GM19328 (cell line): ENCODE measurements at regions not wholly inside any gene's neighbourhood (a gene's known extent, or its start where the extent isn't known, plus 50 kb on each side); places are given as distances from the start of the nearest gene placed in this dataset.
"Not testable (repeated sequence)": the region's sequence is repeated elsewhere in the genome, so short reads cannot be mapped to it uniquely, and the experiment has no call there.

Experiments
- ATAC-seq: cut with Tn5 transposase; IDR thresholded peaks from one replicate; pipeline ENCODE4 v1.9.1; 2021; ENCODE audit warnings: mild to moderate bottlenecking, moderate library complexity; ENCODE audit not compliant: unreplicated experiment

DNA sequence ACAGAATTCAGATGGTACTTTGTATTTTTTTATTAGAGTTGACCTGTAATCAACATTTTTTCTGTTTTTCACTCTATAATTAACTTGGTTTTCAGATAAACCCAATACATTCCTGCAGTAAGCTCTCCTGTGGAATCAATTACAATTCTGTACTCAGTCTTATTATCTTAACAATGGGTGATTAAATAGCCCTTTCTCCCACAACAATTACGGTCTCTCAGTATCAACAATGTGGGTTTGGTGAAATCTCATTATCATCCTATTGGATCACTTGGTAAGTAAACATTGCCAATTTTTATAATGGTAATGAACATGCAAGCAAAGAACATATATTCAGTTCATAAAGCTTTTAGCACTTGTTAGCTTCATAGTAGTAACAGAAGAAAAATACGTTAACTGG lies 438.9 kb upstream of the EPHA7 start:
- ATAC-seq = no peak

DNA sequence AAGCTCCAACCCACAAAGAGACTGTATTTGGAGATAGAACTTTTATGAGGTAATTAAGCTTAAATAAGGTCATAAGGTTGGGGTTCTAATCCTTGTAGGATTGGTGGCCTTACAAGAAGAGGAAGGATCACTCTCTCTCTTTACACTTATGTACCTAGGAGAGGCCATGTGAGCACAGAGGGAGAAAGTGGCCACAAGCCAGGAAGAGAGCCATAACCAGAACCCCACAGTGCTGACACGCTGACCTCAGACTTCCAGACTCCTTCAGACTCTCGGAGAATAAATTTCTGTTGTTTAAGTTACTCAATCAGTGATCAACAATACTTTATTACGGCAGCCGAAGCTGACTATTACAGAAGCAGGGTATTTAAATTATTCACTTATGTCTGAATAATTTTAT lies 430.5 kb upstream of the EPHA7 start:
- no peak for ATAC-seq

DNA sequence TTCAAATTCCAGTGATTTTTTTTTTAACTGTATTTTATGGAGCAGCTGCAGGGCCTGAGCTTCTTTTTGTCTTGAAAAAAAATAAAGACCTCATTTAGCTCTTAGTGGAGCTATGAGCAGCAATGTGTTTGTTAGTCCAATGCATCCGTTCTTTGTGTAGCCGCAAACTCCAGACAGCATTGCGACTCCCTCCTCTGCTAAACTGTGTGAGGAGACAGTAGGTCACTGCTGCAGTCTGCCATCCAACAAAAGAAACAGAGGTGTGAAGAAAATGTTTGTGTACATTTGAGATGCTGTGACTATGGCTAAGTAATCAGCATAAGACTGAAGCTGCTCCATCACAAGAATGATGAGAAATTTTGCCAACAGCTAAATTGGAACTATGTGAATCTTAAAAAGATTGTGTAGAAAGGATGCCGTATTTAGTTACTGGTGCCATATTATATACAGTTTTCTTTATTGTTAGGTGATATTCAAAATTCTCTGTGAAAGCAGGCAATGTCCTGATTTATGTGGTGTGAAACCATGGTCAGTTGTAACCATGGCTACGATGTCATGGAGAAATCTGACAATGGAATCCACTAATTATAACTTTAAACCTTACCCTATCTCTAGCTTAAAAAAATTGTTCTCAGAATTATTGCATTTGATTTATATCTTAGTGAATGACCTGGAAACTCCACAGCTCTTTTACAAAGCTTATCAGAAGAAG lies 428.8 kb upstream of the EPHA7 start:
- ATAC-seq = no peak

DNA sequence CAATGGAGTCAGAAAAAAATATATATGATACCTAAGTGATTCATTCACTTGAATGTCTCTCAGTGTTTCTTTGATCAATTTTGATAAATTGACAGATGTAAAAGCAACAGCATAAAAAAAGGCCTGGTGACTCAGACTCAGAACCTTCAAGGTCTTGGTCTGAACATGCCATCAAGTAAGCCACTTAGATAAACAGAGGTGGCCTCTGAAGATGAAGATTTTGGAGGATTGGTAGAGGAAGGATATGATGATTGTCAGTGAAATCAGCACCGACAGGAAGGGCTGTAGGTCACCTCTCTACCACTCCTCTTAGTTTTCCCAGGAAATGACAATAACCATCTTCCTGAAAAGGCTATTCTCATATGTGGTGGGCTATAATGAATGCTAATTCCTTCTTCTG lies 422.8 kb upstream of the EPHA7 start:
- ATAC-seq = no peak

DNA sequence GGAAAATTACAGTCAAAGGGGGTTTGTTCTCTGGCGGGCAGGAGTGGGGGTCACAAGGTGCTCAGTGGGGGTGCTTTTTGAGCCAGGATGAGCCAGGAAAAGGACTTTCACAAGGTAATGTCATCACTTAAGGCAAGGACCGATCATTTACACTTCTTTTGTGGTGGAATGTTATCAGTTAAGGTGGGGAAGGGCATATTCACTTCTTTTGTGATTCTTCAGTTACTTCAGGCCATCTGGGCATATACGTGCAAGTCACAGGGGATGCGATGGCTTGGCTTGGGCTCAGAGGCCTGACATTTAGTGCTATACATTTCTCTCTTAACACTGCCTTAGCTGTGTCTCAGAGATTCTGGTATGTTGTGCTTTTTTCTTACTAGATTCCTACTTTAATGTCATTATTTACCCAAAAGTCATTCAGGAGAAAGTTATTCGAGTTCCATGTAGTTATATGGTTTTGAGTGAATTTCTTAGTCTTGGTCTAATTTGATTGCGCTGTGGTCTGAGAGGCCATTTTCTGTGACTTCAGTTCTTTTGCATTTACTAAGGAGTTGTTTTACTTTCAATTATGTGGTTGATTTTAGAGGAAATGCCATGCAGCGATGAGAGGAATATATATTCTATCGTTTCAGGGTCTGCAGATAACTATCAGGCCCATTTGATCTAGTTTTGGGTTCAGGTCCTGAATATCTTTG lies 416.2 kb upstream of the EPHA7 start:
- not testable (repeated sequence) for ATAC-seq

DNA sequence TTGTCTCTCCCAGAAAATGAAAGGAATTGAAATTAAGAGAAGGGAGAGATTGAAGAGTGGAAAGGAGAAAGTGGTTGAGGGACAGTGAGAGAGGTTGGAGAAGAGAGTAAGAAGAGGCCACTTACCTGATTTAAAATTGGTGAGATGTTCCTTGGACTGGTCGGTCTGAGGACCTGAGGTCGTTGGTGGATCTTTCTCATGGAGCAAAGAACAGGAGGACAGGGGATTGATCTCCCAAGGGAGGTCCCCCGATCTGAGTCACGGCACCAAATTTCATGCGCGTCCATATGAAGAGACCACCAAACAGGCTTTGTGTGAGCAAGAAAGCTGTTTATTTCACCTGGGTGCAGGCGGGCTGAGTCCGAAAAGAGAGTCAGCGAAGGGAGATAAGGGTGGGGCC lies 415.7 kb upstream of the EPHA7 start:
- ATAC-seq = not testable (repeated sequence)

DNA sequence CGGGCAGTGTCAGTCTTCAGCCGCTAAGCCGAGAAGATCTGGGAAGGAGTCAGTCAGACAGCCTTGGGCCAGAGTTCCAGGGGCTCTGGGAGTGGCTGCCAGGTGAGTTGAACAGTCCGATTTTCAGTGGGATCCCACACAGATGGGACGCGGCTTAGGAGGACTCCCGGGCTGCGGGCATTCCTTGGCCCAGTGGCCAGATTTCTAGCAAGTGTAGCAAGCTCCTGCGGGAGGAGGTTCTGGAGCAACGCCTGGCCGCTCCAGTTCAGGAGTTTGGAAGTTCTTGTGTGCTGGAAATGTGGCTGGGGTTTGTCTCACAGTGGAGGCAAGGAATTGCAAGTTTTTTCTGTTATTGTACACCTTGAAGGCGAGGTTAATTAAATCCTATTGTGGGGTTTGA lies 414.0 kb upstream of the EPHA7 start:
- not testable (repeated sequence) for ATAC-seq

DNA sequence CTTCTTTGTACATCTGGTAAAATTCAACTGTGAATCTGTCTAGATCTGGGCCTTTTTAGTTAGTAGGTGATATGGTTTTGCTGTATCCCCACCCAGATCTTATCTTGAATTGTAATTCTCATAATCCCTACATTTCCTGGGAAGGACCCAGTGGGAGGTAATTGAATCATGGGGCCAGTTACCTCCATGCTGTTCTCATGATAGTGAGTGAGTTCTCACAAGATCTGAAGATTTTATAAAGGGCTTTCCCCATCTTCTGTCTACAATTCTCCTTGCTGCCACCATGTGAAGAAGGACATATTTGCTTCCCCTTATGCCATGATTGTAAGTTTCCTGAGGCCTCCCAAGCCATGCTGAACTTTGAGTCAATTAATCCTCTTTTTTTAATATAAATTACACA lies 410.4 kb upstream of the EPHA7 start:
- not testable (repeated sequence) for ATAC-seq

DNA sequence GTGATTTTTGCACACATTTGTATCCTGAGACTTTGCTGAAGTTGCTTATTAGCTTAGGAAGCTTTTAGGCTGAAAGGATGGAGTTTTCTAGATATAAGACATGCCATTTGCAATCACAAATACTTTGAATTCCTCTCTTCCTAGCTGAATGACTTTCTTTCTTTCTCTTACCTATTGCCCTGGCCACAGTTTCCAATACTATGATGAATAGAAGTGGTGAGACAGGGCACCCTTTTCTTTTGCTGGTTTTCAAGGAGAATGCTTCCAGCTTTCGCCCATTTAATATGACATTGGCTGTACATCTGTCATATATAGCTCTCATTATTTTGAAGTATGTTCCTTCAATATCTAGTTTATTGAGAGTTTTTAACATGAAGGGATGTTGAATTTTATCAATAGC lies 409.6 kb upstream of the EPHA7 start:
- no peak for ATAC-seq

DNA sequence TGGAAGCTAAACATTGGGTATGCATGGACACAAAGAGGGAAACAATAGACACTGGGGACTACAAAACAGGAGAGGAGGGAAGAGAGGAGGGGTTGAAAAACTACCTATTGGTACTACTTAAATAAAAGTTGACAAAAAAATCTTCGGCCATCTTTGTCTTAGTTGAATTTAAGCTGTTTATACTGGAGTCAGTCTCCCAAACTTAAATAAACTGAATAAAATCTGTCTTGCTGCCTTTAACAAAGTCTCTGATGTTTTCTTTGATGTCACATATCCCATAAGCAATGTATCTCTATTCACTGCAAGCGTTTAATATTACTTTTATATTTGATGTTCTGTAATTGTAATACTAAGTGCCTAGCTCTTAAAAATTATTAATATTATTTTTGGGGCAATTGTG lies 409.2 kb upstream of the EPHA7 start:
- ATAC-seq = no peak

DNA sequence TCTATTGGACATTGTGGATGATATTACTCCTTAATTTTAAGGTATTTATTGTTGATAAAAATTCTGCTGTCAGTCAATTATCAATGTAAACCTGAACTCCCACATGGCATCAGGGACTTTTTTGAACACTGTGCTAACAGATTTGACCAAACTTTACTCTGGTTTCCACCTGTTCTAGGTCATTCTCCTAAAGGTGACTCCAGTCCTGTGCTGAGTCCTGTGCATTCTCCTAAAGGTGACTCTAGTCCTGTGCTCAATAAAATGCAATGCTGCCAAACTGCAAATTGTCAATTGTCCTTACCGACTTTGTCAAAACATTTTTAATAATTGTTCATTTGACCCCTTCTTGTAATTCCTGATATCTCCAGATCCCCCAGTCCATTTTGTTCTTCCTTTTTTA lies 408.4 kb upstream of the EPHA7 start:
- no peak for ATAC-seq

DNA sequence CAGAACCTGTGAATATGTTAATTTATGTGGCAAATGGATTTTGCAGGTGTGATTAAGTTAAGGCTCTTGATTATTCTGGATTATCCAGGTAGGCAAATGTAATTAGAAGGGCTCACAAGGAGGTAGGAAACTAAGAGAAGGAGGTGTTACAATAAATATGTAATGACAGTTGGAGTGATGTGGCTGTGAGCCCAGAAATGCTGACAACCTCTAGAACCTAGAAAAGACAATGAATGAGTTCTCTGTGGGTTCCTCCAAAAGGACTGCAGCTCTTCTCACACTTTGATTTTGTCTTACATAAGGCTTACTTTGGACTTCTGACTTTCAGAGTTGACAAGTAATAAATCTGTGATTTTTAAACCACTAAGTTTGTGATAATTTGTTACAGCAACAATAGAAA lies 406.6 kb upstream of the EPHA7 start:
- ATAC-seq = no peak

DNA sequence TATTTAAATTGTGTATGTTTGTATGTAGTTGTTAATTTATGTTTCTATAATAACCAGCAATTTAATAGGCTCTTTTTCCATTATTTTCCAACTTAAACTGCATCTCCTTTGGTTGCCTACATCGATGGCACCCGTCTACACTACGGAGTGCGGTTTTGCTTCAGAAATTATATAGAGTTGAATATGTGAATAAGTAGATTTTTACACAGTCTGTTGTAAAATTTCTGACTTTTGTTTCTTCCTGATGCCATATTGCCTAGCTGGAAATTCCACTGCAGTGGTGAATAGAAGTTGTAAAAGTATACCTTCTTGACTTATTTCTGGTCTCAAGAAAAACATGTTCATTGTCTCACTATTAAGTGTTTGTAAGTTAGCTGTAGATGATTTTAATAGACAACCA lies 404.1 kb upstream of the EPHA7 start:
- ATAC-seq = no peak

DNA sequence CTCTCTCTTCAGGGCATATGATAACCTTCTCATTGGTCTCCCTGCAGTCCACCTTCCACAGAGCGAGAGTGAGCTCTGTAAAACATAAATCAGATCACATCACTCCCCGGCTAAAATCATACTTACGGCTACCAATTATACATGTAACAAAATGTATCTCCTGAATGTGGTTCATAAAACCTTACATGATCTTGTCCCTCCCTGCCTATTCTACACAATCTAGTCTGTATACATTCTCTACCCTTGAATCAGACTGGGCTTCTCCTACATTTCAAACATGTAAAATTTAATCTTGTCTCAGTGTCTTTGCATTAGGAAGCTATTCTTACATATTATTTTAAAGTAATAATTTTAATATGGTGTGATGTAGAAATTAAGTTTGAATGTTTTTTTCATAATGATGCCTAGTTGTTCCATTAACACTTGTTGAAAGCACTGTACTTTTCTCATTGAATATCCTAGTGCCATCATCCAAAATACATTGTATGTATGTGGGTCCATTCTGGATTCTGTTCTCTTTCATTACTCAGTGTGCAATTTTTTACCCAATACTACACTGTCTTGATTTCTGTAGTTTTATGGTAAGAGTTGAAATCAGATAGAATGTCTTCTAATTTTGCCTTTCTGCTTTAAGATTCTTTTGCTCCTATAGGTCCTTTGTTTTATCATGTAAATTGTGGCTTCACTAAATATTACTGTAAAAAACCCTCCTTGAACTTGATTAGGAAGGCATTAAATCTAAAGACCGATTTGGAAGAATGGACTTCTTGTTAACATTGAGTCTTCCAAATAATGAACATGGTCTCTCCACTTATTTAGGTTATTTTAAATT lies 403.3 kb upstream of the EPHA7 start:
- no peak for ATAC-seq

DNA sequence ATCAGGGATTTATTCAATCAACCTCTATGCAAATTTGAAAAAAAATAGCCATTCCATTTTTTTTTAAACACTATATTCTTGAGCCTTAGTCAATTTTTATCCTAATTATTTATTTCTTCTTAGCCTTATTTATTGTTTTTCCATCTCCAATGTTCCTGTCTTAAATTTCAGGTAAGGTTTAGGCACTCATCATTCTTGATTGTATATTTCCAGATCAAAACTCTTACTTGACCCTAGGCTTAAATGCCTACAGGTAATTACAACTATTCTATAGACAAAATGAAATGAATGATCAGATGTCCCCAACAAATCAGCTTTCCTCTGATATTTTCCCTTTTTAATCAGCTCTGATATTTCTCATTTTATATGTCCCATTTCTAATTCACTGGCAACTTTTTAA lies 402.6 kb upstream of the EPHA7 start:
- no peak for ATAC-seq

DNA sequence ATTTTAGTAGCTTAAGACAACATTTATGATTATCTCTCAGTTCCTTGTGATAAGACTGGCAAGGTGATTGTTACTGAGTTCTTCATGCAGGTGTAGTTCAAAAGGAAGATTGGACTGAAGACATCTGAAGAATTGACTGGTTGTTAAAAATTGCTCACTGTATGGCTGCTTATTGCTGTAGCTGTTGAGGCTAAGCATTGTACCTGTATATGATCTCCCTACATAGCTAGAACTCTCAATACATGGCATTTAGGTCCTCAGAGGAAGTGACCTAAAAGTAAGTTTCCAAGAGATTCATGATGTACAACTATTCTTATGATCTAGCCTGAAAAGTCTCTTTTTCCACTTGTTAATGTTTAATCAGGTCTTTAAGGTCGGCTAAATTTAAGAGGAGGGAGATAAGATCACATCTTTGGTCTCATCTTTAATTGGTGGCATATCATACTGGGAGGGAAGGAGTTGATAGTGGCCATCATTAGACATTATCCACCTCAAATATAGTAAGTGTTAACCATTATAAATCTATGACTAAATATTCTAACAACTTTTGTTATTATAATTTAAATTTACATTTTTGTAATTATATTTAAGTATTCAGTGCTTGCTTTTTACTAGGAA lies 401.2 kb upstream of the EPHA7 start:
- ATAC-seq = no peak

DNA sequence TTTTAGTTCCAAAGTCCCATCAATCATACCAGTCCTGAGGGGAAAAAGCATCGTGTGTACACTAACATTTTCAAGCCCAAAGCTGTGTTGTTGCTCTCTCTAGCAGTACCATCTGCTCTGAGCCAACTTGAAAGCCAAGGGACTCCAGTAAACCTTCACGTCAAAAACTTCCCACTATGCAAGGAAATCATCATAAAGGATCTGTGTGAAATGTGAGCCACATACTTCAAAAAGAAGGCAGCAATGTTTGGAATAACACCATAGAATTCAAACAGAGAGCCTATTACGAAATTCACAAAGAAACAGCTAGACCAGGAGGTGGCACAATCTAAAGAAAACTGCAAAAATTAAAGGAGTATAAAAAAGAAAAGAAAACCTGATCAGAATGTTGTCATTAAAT lies 399.8 kb upstream of the EPHA7 start:
- ATAC-seq = no peak

DNA sequence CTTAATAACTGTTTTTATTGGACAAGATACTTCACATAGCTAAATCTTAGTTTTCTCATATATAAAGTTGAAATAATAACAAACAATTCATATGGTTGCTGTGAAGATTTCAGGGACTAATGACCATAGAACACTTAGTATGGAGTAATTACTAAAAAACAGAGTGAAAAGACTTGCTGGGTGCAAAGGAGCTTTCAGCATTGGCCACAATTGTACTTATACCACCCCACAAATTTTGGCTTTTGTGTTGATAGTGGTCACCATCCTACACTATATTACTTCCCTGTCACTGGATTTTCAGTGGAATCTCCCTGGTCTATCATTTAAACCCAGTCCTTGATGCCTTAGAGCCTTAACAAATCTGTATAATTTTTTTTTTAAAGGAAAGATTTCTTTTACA lies 398.6 kb upstream of the EPHA7 start:
- ATAC-seq = no peak

DNA sequence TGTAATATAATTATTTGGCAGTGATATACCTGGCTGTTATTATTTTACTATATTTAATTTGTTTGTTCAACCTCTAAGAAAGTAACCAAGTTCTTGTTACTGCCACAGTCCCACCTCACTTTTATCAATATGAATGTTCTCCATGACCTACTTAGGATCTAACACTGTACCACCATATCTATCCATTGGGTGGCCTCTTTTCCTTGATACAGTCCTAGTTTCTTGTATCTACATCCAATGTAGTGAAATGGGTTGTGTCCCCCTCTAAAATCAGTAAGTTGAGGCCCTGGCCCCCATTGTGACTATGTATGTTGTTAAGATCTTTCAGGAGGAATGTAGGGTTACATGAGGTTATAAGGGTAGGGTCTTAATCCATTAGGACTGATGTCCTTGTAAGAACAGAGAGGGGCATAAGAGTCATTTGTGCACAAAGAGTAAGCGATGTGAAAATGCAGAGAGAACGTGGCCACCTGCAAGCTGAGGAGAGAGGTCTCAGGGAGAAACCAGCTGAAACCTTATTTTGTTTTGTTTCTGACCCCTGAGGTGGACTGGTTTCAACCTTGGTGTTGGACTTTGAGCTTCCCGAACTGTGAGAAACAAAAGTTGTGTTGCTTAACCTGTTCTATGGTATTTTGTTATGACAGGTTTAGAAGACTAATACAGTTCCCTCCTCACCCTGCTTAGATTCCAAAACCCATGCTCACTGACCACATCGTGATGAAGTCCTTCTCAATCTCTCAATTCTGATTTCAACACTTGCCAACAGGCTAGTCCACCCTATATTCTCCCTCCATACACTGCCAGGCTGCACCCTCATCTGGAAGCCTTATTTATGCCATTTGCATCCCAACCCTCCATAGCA lies 387.3 kb upstream of the EPHA7 start:
- no peak for ATAC-seq

DNA sequence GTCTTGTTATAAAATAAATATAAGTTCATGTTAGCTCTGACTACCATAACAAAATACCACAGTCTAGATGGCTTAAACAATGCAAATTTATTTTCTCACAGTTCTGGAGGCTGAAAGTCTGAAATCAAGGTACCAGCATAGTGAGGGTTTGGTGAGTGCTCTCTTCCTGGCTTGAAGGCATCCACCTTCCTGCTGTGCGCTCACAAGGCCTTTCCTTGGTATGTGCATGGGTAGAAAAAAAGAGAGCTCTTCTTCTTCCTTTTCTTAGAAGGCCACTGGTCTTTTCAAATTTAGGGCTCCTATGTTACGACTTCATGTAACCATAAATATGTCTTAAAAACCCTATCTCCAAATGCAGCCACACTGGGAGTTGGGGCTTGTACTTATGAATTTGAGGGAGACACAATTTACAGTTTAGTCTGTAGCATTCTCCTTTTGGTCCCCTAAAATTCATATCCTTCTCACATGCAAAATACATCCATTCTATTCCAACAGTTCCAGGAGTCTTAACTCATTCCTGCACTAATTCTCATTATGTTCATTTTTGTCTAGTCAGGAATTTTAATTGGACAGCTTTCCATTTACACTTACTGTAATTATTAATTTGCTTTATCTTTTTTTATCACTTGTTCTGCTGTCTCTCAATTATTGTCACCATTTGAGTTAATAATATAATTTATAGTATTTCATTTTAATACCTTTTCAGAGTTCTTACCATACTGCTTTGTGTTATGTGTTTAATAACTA lies 381.9 kb upstream of the EPHA7 start:
- no peak for ATAC-seq
